ENCODE measurements at regions not wholly inside any gene's neighbourhood (a gene's known extent, or its start where the extent isn't known, plus 50 kb on each side); places are given as distances from the start of the nearest gene placed in this dataset.

DNA sequence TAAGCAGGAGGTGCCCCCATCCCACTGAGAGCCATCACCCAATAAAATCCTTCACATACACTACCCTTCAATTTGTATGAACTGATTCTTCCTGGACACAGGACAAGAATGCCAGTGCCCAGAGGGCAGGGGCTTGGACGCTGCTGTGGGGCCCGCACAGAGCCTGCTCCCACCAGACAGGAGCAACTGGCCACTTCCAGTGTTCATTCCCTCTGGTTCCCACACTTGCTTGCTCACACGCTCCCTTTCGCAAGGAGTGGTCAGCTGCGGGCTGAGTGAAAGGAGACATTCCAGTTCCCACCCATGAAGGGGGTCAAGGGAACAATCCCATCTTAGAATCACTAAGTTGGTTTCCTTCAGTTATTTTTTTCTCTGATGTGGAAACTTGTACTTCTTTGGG, 314.5 kb upstream of the ACO1 start:
- TF ChIP-seq, protein P1, sequence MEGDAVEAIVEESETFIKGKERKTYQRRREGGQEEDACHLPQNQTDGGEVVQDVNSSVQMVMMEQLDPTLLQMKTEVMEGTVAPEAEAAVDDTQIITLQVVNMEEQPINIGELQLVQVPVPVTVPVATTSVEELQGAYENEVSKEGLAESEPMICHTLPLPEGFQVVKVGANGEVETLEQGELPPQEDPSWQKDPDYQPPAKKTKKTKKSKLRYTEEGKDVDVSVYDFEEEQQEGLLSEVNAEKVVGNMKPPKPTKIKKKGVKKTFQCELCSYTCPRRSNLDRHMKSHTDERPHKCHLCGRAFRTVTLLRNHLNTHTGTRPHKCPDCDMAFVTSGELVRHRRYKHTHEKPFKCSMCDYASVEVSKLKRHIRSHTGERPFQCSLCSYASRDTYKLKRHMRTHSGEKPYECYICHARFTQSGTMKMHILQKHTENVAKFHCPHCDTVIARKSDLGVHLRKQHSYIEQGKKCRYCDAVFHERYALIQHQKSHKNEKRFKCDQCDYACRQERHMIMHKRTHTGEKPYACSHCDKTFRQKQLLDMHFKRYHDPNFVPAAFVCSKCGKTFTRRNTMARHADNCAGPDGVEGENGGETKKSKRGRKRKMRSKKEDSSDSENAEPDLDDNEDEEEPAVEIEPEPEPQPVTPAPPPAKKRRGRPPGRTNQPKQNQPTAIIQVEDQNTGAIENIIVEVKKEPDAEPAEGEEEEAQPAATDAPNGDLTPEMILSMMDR (IDR thresholded peaks at IDR 0.05), result no peak
- no peak for TF ChIP-seq POLR2A (IDR thresholded peaks at IDR 0.05)

Data from right lobe of liver (tissue), 4 donors.